D721Med (cell line): ENCODE measurements at regions not wholly inside any gene's neighbourhood (a gene's known extent, or its start where the extent isn't known, plus 50 kb on each side); places are given as distances from the start of the nearest gene placed in this dataset.

Experiments used
- DNase-seq: peaks from one replicate; pipeline ENCODE4 v3.0.0; 2011; ENCODE audit warnings: low spot score; ENCODE audit not compliant: insufficient read length
- FAIRE-seq: peaks from 2 replicates; lab custom pipeline; 2011; peaks lifted over from hg19 to GRCh38; lab: Jason Lieb, UNC
- TF ChIP-seq, protein P1 (sequence below): IDR thresholded peaks from 2 replicates; pipeline ENCODE4 v1.5.1; 2012; ENCODE audit warnings: mild to moderate bottlenecking, control low read depth; ENCODE audit not compliant: insufficient read depth; ENCODE audit errors: missing control alignments

- FAIRE-seq (no peak), DNase-seq (no peak)
- TF ChIP-seq, protein P1, sequence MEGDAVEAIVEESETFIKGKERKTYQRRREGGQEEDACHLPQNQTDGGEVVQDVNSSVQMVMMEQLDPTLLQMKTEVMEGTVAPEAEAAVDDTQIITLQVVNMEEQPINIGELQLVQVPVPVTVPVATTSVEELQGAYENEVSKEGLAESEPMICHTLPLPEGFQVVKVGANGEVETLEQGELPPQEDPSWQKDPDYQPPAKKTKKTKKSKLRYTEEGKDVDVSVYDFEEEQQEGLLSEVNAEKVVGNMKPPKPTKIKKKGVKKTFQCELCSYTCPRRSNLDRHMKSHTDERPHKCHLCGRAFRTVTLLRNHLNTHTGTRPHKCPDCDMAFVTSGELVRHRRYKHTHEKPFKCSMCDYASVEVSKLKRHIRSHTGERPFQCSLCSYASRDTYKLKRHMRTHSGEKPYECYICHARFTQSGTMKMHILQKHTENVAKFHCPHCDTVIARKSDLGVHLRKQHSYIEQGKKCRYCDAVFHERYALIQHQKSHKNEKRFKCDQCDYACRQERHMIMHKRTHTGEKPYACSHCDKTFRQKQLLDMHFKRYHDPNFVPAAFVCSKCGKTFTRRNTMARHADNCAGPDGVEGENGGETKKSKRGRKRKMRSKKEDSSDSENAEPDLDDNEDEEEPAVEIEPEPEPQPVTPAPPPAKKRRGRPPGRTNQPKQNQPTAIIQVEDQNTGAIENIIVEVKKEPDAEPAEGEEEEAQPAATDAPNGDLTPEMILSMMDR: no peak
Measured at GRCh38 chr14:49992036-49992435, 99.2 kb downstream of the ARF6 start.

GRCh38 chr14:49992448-49992847 lies 99.6 kb downstream of the ARF6 start:
- DNase-seq: no peak
- FAIRE-seq: no peak
- TF ChIP-seq, protein P1: no peak

- TF ChIP-seq, protein P1: no peak
- DNase-seq: no peak
- no peak for FAIRE-seq
Measured at GRCh38 chr14:49992901-49993339, 100.0 kb downstream of the ARF6 start.

- TF ChIP-seq, protein P1: no peak
- FAIRE-seq: no peak
- no peak for DNase-seq
Measured at GRCh38 chr14:49993565-49993964, 100.7 kb downstream of the ARF6 start.

GRCh38 chr14:49994951-49995561 lies 102.2 kb downstream of the ARF6 start:
- no peak for DNase-seq
- TF ChIP-seq, protein P1: no peak
- no peak for FAIRE-seq

GRCh38 chr14:49997991-49998390 lies 105.1 kb downstream of the ARF6 start:
- DNase-seq (no peak), FAIRE-seq (no peak)
- TF ChIP-seq, protein P1: no peak

DNA sequence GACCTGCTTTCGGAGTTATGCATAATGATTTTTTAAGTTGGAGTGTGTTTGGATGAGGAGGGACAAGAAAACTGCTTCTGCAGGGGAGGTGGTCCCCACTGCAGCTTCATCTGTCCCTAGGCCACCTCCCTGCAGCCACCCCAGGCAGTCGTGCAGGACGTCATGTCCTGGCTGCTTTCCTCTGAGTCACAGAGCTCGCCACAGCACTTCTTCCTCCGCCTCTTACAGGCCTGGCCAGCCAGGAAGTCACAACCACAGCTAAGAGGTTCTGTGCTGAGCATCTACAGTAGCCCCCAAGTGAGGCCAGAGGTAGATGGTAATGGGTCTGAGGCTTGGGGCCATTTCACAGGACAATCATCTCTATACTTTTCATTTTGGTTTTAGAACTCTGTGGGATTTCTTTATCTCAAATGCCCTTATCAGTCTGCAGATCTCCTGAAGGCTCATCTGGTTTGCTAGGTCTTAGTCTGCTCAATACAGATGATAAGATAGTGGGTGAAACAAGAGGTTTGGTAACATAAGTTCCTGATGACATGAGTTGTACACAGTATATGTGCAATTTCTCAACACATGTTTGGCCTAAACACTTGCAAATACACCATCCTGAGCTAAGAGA lies 106.4 kb downstream of the ARF6 start:
- DNase-seq (no peak), FAIRE-seq (no peak)
- TF ChIP-seq, protein P1: no peak
